Amygdala (tissue), 56 donors: ENCODE measurements at regions not wholly inside any gene's neighbourhood (a gene's known extent, or its start where the extent isn't known, plus 50 kb on each side); places are given as distances from the start of the nearest gene placed in this dataset.
"Not testable (repeated sequence)": the region's sequence is repeated elsewhere in the genome, so short reads cannot be mapped to it uniquely, and the experiment has no call there.

ENCODE experiments used
- DNase-seq, 56 donors: peaks; one replicate each; lab custom pipeline; 2025; lab: John Stamatoyannopoulos, UW

GRCh38 chr6:67935976-67936477, 699.1 kb upstream of the ADGRB3 start:
- DNase-seq, result no peak

- no peak for DNase-seq
Measured at GRCh38 chr6:67933278-67933677, 701.8 kb upstream of the ADGRB3 start.

DNA sequence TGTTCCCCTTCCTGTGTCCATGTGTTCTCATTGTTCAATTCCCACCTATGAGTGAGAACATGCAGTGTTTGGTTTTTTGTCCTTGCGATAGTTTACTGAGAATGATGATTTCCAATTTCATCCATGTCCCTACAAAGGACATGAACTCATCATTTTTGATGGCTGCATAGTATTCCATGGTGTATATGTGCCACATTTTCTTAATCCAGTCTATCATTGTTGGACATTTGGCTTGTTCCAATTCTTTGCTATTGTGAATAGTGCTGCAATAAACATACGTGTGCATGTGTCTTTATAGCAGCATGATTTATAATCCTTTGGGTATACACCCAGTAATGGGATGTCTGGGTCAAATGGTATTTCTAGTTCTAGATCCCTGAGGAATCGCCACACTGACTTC, 712.5 kb upstream of the ADGRB3 start:
- DNase-seq, result not testable (repeated sequence)

DNA sequence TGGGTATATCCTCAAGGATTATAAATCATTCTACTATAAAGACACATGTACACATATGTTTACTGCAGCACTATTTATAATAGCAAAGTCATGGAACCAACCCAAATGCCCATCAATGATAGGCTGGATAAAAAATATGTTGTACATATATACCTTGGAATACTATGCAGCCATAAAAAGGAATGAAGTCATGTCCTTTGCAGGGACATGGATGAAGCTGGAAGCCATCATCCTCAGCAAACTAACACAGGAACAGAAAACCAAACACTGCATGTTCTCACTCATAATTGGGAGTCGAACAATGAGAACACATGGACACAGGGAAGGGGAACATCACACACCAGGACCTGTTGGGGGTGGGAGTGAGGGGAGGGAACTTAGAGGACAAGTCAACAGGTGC, 715.0 kb upstream of the ADGRB3 start:
- not testable (repeated sequence) for DNase-seq

GRCh38 chr6:67916399-67916798, 718.7 kb upstream of the ADGRB3 start:
- DNase-seq, result no peak

DNA sequence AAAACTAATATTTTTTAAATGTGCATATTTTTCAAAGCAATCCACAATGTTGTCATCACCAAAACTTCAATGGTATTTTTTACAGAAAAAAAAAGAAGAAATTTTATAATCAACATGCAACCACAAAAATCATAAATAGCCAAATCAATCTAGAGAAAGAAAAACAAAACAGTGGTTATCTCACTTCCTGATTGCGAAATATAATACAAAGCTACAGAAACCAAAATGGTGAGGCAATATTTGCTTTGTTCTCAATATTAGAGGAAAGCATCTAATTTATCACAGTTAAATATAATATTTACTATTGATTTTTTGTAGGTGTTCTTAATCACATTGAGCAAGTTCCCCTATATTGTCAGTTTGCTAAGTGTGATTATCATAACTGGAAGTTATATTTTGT, 720.7 kb upstream of the ADGRB3 start:
- no peak for DNase-seq

DNA sequence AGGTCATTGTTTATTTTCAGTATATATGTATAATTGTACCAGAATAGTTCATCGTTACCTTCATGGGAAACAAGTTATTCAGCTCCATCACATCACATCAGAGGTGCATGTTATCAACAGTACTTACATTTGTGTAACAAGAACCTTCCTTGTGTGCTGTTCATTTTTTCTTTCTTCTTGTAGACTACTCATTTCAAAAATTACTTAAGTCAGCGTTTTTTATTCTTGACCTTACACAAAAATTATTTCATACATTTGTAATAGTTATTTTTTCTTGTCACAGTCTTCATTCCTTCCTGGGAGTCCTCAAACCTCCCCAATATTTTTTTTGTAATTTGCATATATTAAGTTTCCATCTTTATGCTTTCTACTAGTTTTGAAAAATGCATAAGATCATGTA, 725.7 kb upstream of the ADGRB3 start:
- no peak for DNase-seq

DNA sequence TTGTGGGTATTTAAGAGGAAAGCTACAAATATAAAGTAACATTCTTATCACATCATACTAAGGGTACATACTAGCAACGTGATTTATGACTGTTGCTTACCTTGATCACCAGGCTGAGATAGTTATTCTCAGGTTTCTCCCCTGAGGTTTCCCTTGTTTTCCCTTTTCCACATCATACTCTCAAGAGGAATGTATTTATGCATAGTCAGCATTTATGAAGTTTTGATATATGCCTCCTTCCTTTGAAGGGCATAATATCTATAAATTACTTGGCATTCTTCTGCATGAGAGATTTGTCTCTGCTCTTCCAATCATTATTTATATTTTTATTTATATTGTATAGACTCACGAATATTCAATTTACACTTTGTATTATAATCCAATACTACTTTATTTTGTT, 726.7 kb upstream of the ADGRB3 start:
- no peak for DNase-seq

DNA sequence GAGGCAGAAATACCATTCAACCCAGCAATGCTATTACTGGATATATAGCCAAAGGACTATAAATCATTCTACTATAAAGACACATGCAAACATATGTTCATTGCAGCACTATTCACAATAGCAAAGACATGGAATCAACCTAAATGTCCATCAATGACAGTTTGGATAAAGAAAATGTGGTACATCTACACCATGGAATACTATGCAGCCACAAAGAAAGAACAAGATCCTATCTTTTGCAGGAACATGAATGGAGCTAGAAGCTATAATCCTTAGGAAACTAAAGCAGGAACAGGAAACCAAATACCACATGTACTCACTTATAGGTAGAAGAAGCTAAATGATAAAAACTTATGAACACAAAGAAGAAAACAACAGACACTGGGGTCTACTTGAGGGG, 730.3 kb upstream of the ADGRB3 start:
- DNase-seq, result not testable (repeated sequence)

- no peak for DNase-seq
Measured at GRCh38 chr6:67898875-67899274, 736.2 kb upstream of the ADGRB3 start.

DNA sequence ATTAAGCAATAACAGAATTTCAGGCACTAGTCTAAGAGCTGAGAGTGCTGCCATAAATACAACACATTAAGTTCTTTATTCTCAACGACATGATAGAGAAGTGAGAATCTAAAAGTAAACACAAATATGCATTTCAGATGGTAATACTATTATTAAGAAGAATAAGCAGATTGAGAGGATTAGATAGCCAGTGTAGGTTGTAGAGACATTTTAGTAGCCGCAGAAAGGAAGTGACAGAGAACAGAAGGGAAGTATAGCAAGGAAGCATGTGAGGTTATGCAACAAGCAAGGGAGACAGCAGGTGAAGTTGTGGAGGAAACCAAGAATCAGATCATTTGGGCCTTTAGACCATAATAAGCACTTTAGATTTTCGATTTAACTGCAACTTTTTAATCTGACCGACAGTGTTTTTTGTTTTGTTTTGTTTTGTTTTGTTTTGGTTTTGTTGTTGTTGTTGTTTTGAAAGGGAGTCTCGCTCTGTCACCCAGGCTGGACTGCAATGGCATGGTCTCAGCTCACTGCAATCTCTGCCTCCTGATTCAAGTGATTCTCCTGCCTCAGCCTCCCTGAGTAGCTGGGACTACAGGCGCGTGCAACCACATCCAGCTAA, 737.0 kb upstream of the ADGRB3 start:
- DNase-seq, result no peak

- DNase-seq, result no peak
Measured at GRCh38 chr6:67896476-67896875, 738.6 kb upstream of the ADGRB3 start.

GRCh38 chr6:67889682-67889995, 745.4 kb upstream of the ADGRB3 start:
- no peak for DNase-seq

GRCh38 chr6:67888886-67889681, 746.0 kb upstream of the ADGRB3 start:
- DNase-seq, result no peak

DNA sequence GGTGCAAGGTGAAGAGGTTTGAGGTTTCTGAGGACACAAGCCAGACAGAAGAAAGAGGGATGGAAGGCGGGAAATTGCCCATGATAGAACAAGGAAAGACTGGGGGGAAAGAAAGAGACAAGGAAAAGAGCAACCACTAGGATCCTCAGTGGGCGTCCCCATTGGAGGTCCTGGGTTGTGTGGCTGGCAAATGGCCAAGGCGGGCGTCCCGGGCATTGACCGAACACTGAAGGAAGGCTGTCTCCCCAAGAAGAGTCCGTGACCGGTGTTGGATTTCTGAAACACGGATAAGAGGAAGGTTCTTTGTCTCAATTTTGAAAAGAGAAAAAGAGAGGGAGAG, 746.6 kb upstream of the ADGRB3 start:
- DNase-seq, result no peak

DNA sequence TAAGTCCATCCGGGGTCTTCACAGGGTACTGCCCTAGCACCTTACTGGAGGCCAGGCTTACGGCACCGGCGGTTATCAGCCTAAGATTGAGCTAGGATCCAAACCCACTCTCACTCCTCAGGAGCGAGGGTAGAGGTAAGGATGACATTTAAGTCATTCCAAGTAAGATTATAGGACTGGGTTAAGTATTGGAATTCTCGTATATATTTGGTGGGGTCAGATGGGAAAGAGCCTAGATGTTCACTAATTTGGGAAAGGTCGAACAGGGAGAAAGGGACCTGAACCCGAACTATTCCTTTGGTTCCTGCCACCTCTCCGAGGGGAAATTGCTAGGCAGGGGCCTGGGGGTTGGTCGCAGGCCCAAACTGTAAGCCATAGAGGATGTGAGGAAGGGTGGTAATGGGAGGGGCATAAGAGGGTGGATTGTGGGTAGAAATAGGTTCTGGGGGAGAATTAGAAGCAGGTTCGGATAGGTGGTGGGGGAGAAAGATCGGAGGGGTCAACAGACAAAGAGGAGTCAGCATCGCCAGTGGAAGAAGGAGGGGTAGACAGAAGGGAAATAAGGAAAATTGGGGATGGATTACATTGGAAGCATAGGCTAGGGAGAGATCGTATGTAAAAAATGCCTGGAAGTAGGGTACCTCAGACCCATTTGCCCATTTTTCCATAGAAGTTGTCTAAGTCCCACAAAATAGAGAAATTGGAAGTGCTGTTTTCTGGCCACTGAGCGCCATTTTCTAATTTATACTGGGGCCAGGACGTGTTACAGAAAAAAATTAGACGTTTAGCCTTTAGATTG, 747.1 kb upstream of the ADGRB3 start:
- DNase-seq, result no peak

DNA sequence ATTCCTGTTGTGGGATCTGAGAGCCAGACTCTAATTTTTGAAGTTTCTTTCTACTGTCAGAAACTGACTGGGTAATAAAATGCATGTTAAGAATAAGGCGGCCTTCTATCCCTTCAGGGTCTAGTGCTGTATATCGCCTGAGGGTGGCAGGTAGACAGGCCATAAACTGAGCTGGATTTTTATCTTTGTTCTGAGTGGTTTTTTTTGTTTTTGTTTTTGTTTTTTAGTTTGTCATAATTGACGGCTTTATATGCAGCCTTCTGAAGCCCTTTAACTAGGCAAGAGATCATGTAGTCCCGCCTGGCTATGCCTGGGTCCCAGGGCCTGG, 747.7 kb upstream of the ADGRB3 start:
- DNase-seq, result no peak

DNA sequence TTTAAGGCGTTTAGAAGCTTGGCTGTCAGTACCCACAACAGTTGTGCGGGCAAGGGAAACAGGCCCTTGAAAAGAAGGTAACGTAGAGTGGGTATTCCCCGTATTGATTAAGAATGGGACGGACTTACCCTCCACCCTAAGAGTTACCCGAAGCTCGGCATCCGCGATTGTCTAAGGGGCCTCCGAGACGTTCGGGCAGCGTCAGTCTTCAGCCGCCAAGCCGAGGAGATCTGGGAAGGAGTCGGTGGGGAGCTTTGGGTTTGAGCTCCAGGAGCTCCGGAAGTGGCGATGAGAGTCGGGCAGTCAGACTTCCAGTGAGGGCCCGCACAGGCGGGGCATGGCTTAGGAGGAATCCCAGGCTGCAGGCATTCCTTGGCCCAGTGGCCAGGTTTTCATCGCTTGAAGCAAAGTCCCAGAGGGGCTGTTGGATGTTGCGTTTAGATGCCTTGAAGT, 748.2 kb upstream of the ADGRB3 start:
- no peak for DNase-seq

DNA sequence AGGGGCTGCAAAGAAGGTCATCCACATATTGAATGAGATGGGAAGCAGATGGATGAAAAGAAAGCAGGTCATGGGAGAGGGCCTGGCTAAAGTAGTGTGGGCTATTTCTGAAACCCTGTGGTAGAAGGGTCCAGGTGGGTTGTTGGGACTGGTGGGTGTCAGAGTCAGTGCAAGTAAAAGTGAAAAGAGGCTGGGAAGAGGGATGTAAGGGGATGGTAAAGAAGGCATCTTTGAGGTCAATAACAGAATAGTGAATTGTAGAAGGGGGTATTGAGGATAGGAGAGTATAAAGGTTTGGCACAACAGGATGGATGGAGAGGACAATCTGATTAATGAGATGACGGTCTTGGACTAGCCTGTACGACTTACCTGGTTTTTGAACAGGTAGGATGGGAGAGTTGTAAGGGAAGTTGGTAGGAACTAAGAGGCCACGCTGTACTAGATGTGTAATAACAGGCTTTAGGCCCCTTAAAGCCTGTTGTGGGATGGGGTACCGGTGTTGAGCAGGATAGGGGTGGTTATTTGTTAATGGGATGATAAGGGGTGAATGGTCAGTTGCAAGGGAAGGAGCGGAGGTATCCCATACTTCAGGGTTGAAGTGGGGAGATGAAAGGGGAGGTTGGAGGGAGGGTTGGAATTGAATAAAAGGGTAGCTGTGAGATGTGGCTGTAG, 748.9 kb upstream of the ADGRB3 start:
- no peak for DNase-seq

GRCh38 chr6:67885081-67886033, 749.7 kb upstream of the ADGRB3 start:
- no peak for DNase-seq
